MM.1S (cell line): ENCODE measurements at regions not wholly inside any gene's neighbourhood (a gene's known extent, or its start where the extent isn't known, plus 50 kb on each side); places are given as distances from the start of the nearest gene placed in this dataset.

Experiments
- EZH2phosphoT487 ChIP-seq: fragments of 300-600 bp; sonication (generic); IDR thresholded peaks from 2 replicates; pipeline ENCODE4 v1.6.1; 2018; ENCODE audit warnings: antibody characterized with exemption, low read length
- TF ChIP-seq, protein P1 (sequence below): fragments of 300-600 bp; sonication (generic); IDR thresholded peaks from 2 replicates; pipeline ENCODE4 v1.5.1; 2016; ENCODE audit warnings: antibody characterized with exemption, low read length, mixed read lengths

GRCh38 chr13:44058067-44058466 is 178.4 kb downstream of the LACC1 start:
- TF ChIP-seq, protein P1, sequence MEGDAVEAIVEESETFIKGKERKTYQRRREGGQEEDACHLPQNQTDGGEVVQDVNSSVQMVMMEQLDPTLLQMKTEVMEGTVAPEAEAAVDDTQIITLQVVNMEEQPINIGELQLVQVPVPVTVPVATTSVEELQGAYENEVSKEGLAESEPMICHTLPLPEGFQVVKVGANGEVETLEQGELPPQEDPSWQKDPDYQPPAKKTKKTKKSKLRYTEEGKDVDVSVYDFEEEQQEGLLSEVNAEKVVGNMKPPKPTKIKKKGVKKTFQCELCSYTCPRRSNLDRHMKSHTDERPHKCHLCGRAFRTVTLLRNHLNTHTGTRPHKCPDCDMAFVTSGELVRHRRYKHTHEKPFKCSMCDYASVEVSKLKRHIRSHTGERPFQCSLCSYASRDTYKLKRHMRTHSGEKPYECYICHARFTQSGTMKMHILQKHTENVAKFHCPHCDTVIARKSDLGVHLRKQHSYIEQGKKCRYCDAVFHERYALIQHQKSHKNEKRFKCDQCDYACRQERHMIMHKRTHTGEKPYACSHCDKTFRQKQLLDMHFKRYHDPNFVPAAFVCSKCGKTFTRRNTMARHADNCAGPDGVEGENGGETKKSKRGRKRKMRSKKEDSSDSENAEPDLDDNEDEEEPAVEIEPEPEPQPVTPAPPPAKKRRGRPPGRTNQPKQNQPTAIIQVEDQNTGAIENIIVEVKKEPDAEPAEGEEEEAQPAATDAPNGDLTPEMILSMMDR: no peak
- TF ChIP-seq EZH2phosphoT487: no peak
